CD4-positive, alpha-beta T cell treated with Interleukin-6 for 4 hours (primary cell): ENCODE measurements at regions not wholly inside any gene's neighbourhood (a gene's known extent, or its start where the extent isn't known, plus 50 kb on each side); places are given as distances from the start of the nearest gene placed in this dataset.

Experiments
- DNase-seq: peaks from one replicate; pipeline ENCODE4 v3.0.0-alpha.2; 2020; ENCODE audit warnings: mixed read lengths

GRCh38 chr3:59644479-59645402, 594.9 kb upstream of the CFAP20DC start:
- DNase-seq, result no peak

- no peak for DNase-seq
Observed at GRCh38 chr3:59641169-59641899, 591.5 kb upstream of the CFAP20DC start.

- DNase-seq, result no peak
Observed at GRCh38 chr3:59632760-59633573, 583.1 kb upstream of the CFAP20DC start.

GRCh38 chr3:59631482-59631881, 581.7 kb upstream of the CFAP20DC start:
- DNase-seq, result no peak

GRCh38 chr3:59621037-59621436, 571.2 kb upstream of the CFAP20DC start:
- DNase-seq, result no peak

- DNase-seq, result no peak
Observed at GRCh38 chr3:59620325-59620724, 570.5 kb upstream of the CFAP20DC start.

GRCh38 chr3:59612444-59612715, 562.6 kb upstream of the CFAP20DC start:
- DNase-seq, result no peak

GRCh38 chr3:59611649-59612443, 562.0 kb upstream of the CFAP20DC start:
- DNase-seq, result no peak

- DNase-seq, result no peak
Observed at GRCh38 chr3:59609657-59610348, 560.0 kb upstream of the CFAP20DC start.

GRCh38 chr3:59608356-59608755, 558.5 kb upstream of the CFAP20DC start:
- no peak for DNase-seq

GRCh38 chr3:59607656-59608055, 557.8 kb upstream of the CFAP20DC start:
- no peak for DNase-seq

- no peak for DNase-seq
Observed at GRCh38 chr3:59606638-59607266, 556.9 kb upstream of the CFAP20DC start.

GRCh38 chr3:59605944-59606534, 556.2 kb upstream of the CFAP20DC start:
- no peak for DNase-seq

GRCh38 chr3:59605318-59605717, 555.5 kb upstream of the CFAP20DC start:
- no peak for DNase-seq

- no peak for DNase-seq
Observed at GRCh38 chr3:59601486-59601885, 551.7 kb upstream of the CFAP20DC start.

- no peak for DNase-seq
Observed at GRCh38 chr3:59600631-59601030, 550.8 kb upstream of the CFAP20DC start.

- DNase-seq, result no peak
Observed at GRCh38 chr3:59596741-59597140, 546.9 kb upstream of the CFAP20DC start.

- no peak for DNase-seq
Observed at GRCh38 chr3:59595830-59596229, 546.0 kb upstream of the CFAP20DC start.

- no peak for DNase-seq
Observed at GRCh38 chr3:59593380-59593779, 543.6 kb upstream of the CFAP20DC start.

GRCh38 chr3:59580996-59581395, 531.2 kb upstream of the CFAP20DC start:
- no peak for DNase-seq

GRCh38 chr3:59580499-59580898, 530.7 kb upstream of the CFAP20DC start:
- no peak for DNase-seq
